GM12878 (cell line): ENCODE measurements at regions not wholly inside any gene's neighbourhood (a gene's known extent, or its start where the extent isn't known, plus 50 kb on each side); places are given as distances from the start of the nearest gene placed in this dataset.

Experiments used
- CTCF ChIP-seq, 3 experiments: IDR thresholded peaks in 2 of 3; conservative IDR thresholded peaks in 1 of 3; 2 replicates each; pipeline ENCODE4 v1.5.1; 2011; ENCODE audit warnings: low read depth in 3 of 3, low read length in 3 of 3, mild to moderate bottlenecking in 3 of 3, control low read depth in 2 of 3, moderate library complexity in 2 of 3, inconsistent platforms in 1 of 3, mixed read lengths in 1 of 3; ENCODE audit not compliant: control insufficient read depth in 2 of 3, insufficient read depth in 1 of 3; ENCODE audit errors: extremely low read depth in 1 of 3
- REST ChIP-seq: IDR thresholded peaks from 2 replicates; pipeline ENCODE4 v1.6.1; 2012; ENCODE audit warnings: mild to moderate bottlenecking, low read depth, low read length
- SMC3 ChIP-seq: IDR thresholded peaks from 2 replicates; pipeline ENCODE4 v1.6.1; 2011; ENCODE audit warnings: low read length, improper control_type of control experiment, borderline replicate concordance
- SP1 ChIP-seq: IDR thresholded peaks from one replicate; pipeline ENCODE4 v1.6.1; 2011; ENCODE audit warnings: low read depth, low read length
- SPI1 ChIP-seq: IDR thresholded peaks from 2 replicates; pipeline ENCODE4 v1.6.1; 2011; ENCODE audit warnings: low read depth, mild to moderate bottlenecking, low read length, moderate library complexity, borderline replicate concordance; ENCODE audit not compliant: insufficient read depth
- SRF ChIP-seq, 2 experiments: IDR thresholded peaks; 2 replicates each; pipeline ENCODE4 v1.6.1; 2011; ENCODE audit warnings: low read depth in 2 of 2, low read length in 2 of 2, mild to moderate bottlenecking in 1 of 2, moderate library complexity in 1 of 2
- TAF1 ChIP-seq: IDR thresholded peaks from 2 replicates; pipeline ENCODE4 v1.6.1; 2011; ENCODE audit warnings: mild to moderate bottlenecking, low read depth, low read length, borderline replicate concordance
- ZNF687 ChIP-seq: fragments of 450-650 bp; IDR thresholded peaks from 2 replicates; pipeline ENCODE4 v1.6.1; 2017; ENCODE audit warnings: mild to moderate bottlenecking, moderate library complexity

- no peak for TF ChIP-seq REST
- TF ChIP-seq SP1 = no peak
- TF ChIP-seq TAF1 = no peak
- TF ChIP-seq SMC3 = no peak
- TF ChIP-seq CTCF (IDR thresholded peaks at IDR 0.05 in 2 of 3, conservative IDR thresholded peaks at IDR 0.05 in 1 of 3; ENCODE audit: control insufficient read depth in 2 of 3, extremely low read depth in 1 of 3, insufficient read depth in 1 of 3, low read depth in 3 of 3, low read length in 3 of 3) = no peak
- TF ChIP-seq SPI1 = no peak
- TF ChIP-seq ZNF687 = no peak
- no peak for TF ChIP-seq SRF (IDR thresholded peaks at IDR 0.05; ENCODE audit: low read depth in 2 of 2, low read length in 2 of 2)
These were observed 960.9 kb upstream of the HS3ST1 start (continued) for GRCh38 chr4:12389604-12390003.
